SK-N-SH treated with all-trans-retinoic acid at 6 μM for 48 hours (cell line): ENCODE measurements at regions not wholly inside any gene's neighbourhood (a gene's known extent, or its start where the extent isn't known, plus 50 kb on each side); places are given as distances from the start of the nearest gene placed in this dataset.
"Not testable (repeated sequence)": the region's sequence is repeated elsewhere in the genome, so short reads cannot be mapped to it uniquely, and the experiment has no call there.

ENCODE experiments used
- ATAC-seq: fragments of 200-7000 bp; cut with Tn5 transposase; 3 replicates; pipeline ENCODE4 v1.9.1; 2020; ENCODE audit warnings: mild to moderate bottlenecking, moderate library complexity

- ATAC-seq = not testable (repeated sequence)
Observed at GRCh38 chr10:48102410-48103146, 103.0 kb upstream of the FAM25C start.

- not testable (repeated sequence) for ATAC-seq
Observed at GRCh38 chr10:48098854-48099253, 99.3 kb upstream of the FAM25C start.

- not testable (repeated sequence) for ATAC-seq
Observed at GRCh38 chr10:48090706-48091105, 91.1 kb upstream of the FAM25C start.

GRCh38 chr10:48088087-48088486 lies 88.5 kb upstream of the FAM25C start:
- 0 out of 3 replicates have a peak, but pooled peaks have one; percentile 30 for ATAC-seq

GRCh38 chr10:48084446-48084845 lies 84.9 kb upstream of the FAM25C start:
- not testable (repeated sequence) for ATAC-seq

- ATAC-seq = not testable (repeated sequence)
Observed at GRCh38 chr10:48071228-48071627, 71.6 kb upstream of the FAM25C start.

- peak; percentile 100 for ATAC-seq
Observed at GRCh38 chr10:48063944-48064625, 64.5 kb upstream of the FAM25C start.

GRCh38 chr10:48055395-48055794 lies 55.8 kb upstream of the FAM25C start:
- not testable (repeated sequence) for ATAC-seq
